HEK293 (cell line): ENCODE measurements at regions not wholly inside any gene's neighbourhood (a gene's known extent, or its start where the extent isn't known, plus 50 kb on each side); places are given as distances from the start of the nearest gene placed in this dataset.

Experiments
- ZNF174 ChIP-seq: fragments of 450-650 bp; formaldehyde crosslinking; IDR thresholded peaks from 2 replicates; pipeline ENCODE4 v1.5.0; 2017; ENCODE audit warnings: missing biosample characterization, mild to moderate bottlenecking, missing genetic modification characterization
- TF ChIP-seq, protein P1 (sequence below): fragments of 450-650 bp; formaldehyde crosslinking; IDR thresholded peaks from 2 replicates; pipeline ENCODE4 v1.5.1; 2016; ENCODE audit warnings: missing biosample characterization, missing genetic modification characterization

DNA sequence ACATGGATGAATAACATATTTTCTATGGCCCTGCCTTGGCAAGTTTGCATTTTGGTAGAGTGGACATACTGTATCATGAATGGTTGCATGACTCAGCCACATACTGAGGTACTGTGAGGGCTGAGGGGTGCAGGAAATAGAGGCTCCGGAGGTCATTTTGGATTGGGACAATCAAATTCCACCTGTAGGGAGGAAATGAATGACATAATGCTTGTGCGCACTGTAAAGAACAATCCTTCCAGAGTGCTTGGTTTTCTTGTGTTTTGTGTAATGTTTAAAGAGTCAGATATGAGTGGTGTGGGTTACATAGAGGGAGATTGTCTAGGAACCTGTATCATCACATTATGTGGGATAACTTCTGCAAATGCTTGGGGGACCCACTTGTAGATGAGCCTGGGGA, 329.9 kb upstream of the PROX1 start:
- TF ChIP-seq ZNF174 (tag by site-specific recombination), result no peak
- TF ChIP-seq, protein P1, sequence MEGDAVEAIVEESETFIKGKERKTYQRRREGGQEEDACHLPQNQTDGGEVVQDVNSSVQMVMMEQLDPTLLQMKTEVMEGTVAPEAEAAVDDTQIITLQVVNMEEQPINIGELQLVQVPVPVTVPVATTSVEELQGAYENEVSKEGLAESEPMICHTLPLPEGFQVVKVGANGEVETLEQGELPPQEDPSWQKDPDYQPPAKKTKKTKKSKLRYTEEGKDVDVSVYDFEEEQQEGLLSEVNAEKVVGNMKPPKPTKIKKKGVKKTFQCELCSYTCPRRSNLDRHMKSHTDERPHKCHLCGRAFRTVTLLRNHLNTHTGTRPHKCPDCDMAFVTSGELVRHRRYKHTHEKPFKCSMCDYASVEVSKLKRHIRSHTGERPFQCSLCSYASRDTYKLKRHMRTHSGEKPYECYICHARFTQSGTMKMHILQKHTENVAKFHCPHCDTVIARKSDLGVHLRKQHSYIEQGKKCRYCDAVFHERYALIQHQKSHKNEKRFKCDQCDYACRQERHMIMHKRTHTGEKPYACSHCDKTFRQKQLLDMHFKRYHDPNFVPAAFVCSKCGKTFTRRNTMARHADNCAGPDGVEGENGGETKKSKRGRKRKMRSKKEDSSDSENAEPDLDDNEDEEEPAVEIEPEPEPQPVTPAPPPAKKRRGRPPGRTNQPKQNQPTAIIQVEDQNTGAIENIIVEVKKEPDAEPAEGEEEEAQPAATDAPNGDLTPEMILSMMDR (tag by site-specific recombination), result no peak
